C4-2B (cell line): ENCODE measurements at regions not wholly inside any gene's neighbourhood (a gene's known extent, or its start where the extent isn't known, plus 50 kb on each side); places are given as distances from the start of the nearest gene placed in this dataset.
"Not testable (repeated sequence)": the region's sequence is repeated elsewhere in the genome, so short reads cannot be mapped to it uniquely, and the experiment has no call there.

Source experiments
- H3K27ac ChIP-seq: fragments of 450-650 bp; 2 replicates; pipeline ENCODE4 v1.5.1; 2017
- ZFX ChIP-seq: fragments of 450-650 bp; IDR thresholded peaks from 2 replicates; pipeline ENCODE4 v1.6.1; 2017
- TF ChIP-seq, protein P1 (sequence below): fragments of 450-650 bp; conservative IDR thresholded peaks from 2 replicates; pipeline ENCODE4 v1.5.1; 2017; ENCODE audit warnings: mild to moderate bottlenecking

DNA sequence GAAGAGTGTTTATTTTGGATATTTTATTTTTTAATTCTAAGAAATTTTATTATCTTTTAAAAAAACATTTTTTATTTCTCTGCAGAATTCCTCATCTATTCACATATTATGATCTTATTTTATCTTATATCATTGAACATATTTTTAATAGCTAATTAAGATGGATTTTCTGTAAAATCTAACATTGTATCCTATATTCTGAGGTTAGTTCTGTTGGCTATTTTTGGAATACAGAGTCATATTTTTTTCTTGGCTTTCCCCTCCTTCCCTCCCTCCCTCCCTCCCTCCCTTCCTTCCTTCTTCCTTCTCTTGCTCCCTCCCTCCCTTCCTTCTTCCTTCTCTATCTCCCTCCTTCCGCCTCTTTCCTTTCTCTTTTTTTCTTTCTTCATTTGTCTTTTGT lies 2326.6 kb upstream of the RAG2 start:
- H3K27ac ChIP-seq: no peak overlapping the region
- no peak for TF ChIP-seq ZFX
- TF ChIP-seq, protein P1, sequence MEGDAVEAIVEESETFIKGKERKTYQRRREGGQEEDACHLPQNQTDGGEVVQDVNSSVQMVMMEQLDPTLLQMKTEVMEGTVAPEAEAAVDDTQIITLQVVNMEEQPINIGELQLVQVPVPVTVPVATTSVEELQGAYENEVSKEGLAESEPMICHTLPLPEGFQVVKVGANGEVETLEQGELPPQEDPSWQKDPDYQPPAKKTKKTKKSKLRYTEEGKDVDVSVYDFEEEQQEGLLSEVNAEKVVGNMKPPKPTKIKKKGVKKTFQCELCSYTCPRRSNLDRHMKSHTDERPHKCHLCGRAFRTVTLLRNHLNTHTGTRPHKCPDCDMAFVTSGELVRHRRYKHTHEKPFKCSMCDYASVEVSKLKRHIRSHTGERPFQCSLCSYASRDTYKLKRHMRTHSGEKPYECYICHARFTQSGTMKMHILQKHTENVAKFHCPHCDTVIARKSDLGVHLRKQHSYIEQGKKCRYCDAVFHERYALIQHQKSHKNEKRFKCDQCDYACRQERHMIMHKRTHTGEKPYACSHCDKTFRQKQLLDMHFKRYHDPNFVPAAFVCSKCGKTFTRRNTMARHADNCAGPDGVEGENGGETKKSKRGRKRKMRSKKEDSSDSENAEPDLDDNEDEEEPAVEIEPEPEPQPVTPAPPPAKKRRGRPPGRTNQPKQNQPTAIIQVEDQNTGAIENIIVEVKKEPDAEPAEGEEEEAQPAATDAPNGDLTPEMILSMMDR: no peak

DNA sequence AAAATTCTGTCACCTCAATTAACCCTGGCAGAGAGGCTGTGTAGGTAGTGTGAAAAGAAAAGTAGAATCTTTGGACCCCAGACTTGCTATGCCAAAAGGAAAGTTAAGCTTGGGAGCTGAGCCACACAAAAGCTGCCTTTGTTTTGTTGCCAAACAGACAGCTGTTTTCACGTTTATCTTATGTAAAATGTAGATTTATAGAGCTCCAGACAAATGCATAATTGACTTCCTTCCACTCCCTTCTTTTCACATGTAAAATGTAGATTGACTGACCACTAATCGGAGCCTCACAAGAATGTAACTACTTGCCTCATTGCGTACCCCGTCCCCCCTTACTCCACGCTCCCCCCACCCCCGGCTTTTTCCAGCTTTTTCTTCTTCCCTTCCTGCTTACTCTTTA lies 2302.2 kb upstream of the RAG2 start:
- no peak overlapping the region for H3K27ac ChIP-seq
- TF ChIP-seq, protein P1: no peak
- no peak for TF ChIP-seq ZFX

DNA sequence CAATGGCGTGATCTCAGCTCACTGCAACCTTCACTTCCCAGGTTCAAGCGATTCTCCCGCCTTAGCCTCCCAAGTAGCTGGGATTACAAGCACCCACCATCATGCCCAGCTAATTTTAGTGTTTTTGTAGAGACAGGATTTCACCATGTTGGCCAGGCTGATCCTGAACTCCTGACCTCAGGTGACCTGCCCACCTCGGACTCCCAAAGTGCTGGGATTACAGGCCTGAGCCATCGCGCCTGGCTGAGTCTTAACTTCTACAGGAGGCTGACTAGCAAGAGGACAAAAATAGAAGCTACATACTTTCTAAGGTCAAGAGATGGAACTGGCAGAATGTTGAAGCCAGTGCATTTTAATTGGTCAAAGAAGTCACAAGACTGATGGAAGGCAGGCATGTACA lies 2296.2 kb upstream of the RAG2 start:
- not testable (repeated sequence) for H3K27ac ChIP-seq

DNA sequence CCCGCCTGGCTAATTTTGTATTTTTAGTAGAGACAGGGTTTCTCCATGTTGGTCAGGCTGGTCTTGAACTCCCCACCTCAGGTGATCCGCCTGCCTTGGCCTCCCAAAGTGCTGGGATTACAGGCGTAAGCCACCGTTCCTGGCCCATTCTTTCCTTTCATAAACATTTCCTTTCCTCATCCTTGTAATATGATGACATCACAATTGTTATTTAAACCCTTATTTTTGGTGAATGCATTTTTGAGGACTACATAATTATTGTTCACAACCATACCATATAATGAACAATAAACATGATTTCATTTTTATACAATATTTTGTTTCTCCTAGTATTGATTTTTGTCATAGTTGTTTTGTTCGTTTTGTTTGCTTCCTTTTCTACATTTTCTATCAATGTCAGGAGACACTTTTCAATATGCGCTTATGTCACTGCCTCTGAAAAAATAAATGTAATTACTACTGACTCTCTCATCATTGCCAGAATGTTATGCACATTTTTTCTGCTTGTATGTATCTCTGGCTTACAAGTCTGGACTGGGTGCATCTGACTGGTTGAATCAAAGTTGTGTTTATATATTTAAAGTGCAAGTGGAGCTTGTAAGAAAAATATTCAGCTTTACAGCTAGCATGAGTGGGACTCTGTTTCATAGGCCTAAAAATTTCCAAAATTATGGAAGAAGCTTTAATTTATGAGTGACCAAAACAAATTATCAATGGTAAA lies 2286.3 kb upstream of the RAG2 start:
- H3K27ac ChIP-seq: no peak overlapping the region
- no peak for TF ChIP-seq ZFX
- TF ChIP-seq, protein P1: no peak

DNA sequence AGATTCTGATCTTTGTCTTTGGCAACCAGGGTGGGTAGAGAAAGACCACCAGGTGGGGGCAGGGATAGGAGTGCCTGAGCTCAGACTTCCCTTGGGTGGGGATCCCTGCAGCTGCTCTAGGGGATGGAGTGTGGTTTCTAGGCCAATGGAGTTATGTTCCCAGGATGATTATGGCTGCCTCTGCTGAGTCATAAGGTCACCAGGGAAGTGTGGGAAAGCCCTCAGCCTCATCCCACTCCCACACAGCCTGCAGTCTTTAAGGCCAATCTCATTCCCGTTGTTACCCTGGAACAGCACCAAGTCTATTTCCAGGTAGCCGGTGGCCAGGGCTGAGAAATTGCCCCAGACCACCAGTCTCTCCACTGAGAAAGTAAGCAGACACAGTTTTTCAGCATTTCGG lies 2269.3 kb upstream of the RAG2 start:
- TF ChIP-seq, protein P1: no peak
- no peak for TF ChIP-seq ZFX
- H3K27ac ChIP-seq: no peak overlapping the region

DNA sequence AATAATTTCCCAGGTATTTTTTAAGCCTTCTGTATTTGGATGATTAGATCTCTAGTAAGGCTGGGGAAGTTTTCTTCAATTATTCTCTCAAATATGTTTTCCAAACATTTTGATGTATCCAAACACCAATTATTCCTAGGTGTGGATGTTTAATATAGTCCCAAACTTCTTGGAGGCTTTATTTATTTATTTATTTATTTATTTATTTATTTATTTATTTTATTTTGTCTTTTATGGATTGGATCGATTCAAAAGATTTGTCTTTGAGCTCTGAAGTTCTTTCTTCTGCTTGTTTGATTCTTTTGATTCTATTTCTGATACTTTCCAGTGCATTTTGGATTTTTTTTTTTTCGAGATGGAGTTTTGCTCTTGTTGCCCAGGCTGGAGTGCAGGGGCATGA lies 2267.9 kb upstream of the RAG2 start:
- no peak for TF ChIP-seq ZFX
- TF ChIP-seq, protein P1: no peak
- H3K27ac ChIP-seq: no peak overlapping the region

DNA sequence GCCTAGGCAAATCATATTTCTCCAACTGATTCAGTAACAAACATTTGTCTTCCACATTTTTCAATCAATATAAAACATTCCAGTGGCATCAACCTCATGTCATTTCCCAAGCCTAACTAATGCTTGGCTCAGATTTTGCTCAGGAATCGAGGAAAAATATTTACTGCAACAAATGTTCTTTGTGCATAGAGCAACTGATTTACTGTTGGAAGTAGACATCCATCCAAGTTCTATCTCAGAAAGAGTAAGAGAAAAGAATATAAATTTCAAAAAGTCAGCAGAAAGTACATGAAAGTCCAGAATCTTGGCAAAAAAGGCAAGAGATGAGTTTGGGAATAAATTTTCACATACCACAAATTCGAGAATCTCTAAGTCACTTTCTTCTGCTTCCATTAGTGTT lies 2245.0 kb upstream of the RAG2 start:
- TF ChIP-seq, protein P1: no peak
- no peak overlapping the region for H3K27ac ChIP-seq

DNA sequence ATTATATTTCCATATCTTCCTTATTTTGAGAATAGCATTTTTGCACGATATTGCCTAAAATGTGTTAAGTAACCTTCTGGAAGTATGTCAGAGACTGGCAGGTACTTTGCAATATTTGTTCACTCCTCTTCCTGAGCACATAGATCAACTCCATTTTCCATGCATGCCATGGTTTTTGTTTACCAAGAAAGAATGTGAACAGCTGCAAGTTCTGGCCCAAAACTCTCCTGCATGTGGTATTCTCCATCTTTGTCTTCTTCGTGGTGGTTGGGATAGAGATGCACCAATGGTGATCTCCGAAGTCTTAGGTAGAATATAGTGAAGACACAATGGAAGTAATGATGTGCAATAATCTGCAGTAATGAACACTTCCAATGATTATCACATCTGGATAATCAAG lies 2241.0 kb upstream of the RAG2 start:
- no peak overlapping the region for H3K27ac ChIP-seq
- TF ChIP-seq ZFX: no peak
- TF ChIP-seq, protein P1: no peak
